T-helper 1 cell treated with Interleukin-12 subunit alpha and Interleukin-12 subunit beta and Interleukin-4 antibody, amounts not matched to agents 30 μg/mL and 1 μg/mL, for 36 hours (primary cell): ENCODE measurements at regions not wholly inside any gene's neighbourhood (a gene's known extent, or its start where the extent isn't known, plus 50 kb on each side); places are given as distances from the start of the nearest gene placed in this dataset.
"Not testable (repeated sequence)": the region's sequence is repeated elsewhere in the genome, so short reads cannot be mapped to it uniquely, and the experiment has no call there.

Source experiments
- H3K27ac Mint-ChIP-seq: one replicate; pipeline ENCODE4 v1.8.0; 2021; ENCODE audit warnings: mild to moderate bottlenecking, mixed read lengths
- H3K27me3 Mint-ChIP-seq: one replicate; pipeline ENCODE4 v1.8.0; 2021; ENCODE audit warnings: low read depth, mixed read lengths
- H3K36me3 Mint-ChIP-seq: one replicate; pipeline ENCODE4 v1.8.0; 2021; ENCODE audit warnings: low read depth, mixed read lengths
- H3K4me1 Mint-ChIP-seq: one replicate; pipeline ENCODE4 v1.8.0; 2021; ENCODE audit warnings: low read depth, mixed read lengths
- H3K4me3 Mint-ChIP-seq: one replicate; pipeline ENCODE4 v1.8.0; 2021; ENCODE audit warnings: mild to moderate bottlenecking, moderate library complexity, mixed read lengths
- H3K9me3 Mint-ChIP-seq: one replicate; pipeline ENCODE4 v1.8.0; 2021; ENCODE audit warnings: mixed read lengths

DNA sequence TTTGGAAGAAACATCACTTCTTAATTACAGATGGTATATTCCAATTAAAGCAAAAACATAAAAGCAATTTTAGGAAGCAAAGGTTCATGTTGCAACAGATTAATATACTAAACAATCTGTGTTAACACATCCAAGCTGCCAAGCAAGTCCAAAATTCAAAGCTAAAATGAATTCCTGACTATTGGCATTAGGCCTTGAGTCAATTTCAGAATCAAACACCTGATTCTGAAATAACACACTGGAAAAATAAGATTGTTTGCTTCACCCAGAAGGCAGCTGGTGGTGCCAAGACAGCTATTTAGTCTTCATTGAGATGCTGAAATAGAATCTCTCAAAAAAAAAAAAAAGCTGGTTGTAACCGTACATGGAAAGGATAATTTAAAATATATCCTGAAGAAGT, 465.6 kb downstream of the SOCS6 start:
- Mint-ChIP-seq H3K27ac (no peak overlapping the region), H3K4me1 (no peaks in the 10 kb centered on the region), H3K36me3 (no peaks in the 10 kb centered on the region), H3K4me3 (no peak overlapping the region), H3K27me3 (no peaks in the 10 kb centered on the region), H3K9me3 (peaks cover 22% of the 10 kb centered on the region)

- Mint-ChIP-seq H3K27me3 (no peaks in the 10 kb centered on the region), H3K9me3 (peaks cover 5% of the 10 kb centered on the region), H3K36me3 (no peaks in the 10 kb centered on the region), H3K4me3 (no peak overlapping the region), H3K4me1 (no peaks in the 10 kb centered on the region), H3K27ac (no peak overlapping the region)
These were observed 444.1 kb downstream of the SOCS6 start for GRCh38 chr18:70732916-70733315.

DNA sequence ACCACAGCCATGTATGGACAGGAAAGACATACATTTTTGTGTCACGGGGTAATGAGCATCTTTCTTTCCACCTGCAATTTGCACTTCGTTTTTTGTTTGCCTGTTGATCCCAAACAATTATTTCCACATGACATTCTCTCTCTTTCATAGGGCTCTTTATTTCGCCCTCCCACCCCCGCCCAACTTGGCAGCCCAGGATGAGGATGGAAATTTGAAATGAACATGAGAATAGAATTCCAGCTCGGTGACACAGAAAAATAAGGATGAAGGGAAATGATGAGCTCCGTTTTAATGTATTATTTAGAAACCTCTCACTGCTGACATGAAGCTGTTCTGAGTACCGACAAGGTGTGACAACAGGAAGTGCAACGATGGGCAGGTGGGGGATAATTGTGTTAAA, 443.3 kb downstream of the SOCS6 start:
- Mint-ChIP-seq H3K4me3 (no peak overlapping the region), H3K36me3 (no peaks in the 10 kb centered on the region), H3K27me3 (no peaks in the 10 kb centered on the region), H3K9me3 (peaks cover 5% of the 10 kb centered on the region), H3K4me1 (no peaks in the 10 kb centered on the region), H3K27ac (no peak overlapping the region)

- Mint-ChIP-seq H3K27me3 (no peaks in the 10 kb centered on the region), H3K4me3 (no peak overlapping the region), H3K4me1 (no peaks in the 10 kb centered on the region), H3K36me3 (no peaks in the 10 kb centered on the region), H3K9me3 (peaks cover 18% of the 10 kb centered on the region), H3K27ac (no peak overlapping the region)
These were observed 431.8 kb downstream of the SOCS6 start for GRCh38 chr18:70720607-70721006.

DNA sequence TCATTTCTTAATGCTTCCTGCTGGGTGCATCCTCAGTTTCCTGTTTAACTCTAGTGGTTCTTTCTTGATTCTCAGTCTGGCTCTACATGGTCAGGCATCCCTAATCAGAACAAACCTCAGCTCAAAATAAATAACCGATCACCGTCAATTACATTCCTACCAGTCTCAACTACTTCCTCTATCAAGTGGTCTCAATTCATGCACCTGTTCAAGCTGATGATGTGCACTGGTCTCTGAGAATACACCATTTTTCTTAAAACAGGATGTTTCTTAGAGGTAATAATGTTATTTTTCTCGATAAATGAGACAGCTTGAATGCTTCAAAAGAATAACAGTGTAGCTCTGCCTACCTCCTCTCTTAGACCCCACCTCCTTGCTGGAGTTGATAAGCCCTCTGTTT, 420.9 kb downstream of the SOCS6 start:
- no peak overlapping the region for H3K27ac Mint-ChIP-seq

GRCh38 chr18:70709144-70709543, 420.3 kb downstream of the SOCS6 start:
- no peaks in the 10 kb centered on the region for H3K27me3 Mint-ChIP-seq
- H3K9me3 Mint-ChIP-seq = peaks cover 17% of the 10 kb centered on the region
- no peaks in the 10 kb centered on the region for H3K4me1 Mint-ChIP-seq
- H3K27ac Mint-ChIP-seq = no peak overlapping the region
- no peak overlapping the region for H3K4me3 Mint-ChIP-seq
- H3K36me3 Mint-ChIP-seq = no peaks in the 10 kb centered on the region

More for the DNA sequence above, 420.9 kb downstream of the SOCS6 start:
- Mint-ChIP-seq H3K4me1 (no peaks in the 10 kb centered on the region), H3K36me3 (no peaks in the 10 kb centered on the region), H3K27me3 (no peaks in the 10 kb centered on the region), H3K9me3 (peaks cover 19% of the 10 kb centered on the region), H3K4me3 (no peak overlapping the region)

- Mint-ChIP-seq H3K4me3 (no peak overlapping the region), H3K27me3 (no peaks in the 10 kb centered on the region), H3K4me1 (no peaks in the 10 kb centered on the region), H3K9me3 (peaks cover 4% of the 10 kb centered on the region), H3K27ac (no peak overlapping the region), H3K36me3 (no peaks in the 10 kb centered on the region)
These were observed 417.1 kb downstream of the SOCS6 start for GRCh38 chr18:70705831-70706416.

DNA sequence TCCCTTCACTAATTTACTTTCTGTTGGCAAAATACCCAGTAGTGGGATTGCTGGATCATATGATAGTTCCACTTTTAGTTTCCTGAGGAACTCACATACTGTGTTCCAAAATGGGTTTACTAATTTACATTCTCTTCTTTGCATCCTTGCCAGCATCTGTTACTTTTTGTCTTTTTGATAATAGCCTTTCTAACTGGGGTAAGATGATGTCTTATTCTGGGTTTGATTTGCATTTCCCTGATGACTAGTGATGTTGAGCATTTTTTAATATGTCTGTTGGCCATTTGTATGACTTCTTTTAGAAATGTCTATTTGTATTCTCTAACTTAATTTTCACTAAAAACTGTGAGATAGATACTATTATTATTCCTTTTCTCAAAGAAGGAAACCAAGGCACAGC, 411.7 kb downstream of the SOCS6 start:
- Mint-ChIP-seq H3K36me3 (no peaks in the 10 kb centered on the region), H3K4me3 (no peak overlapping the region)

GRCh38 chr18:70698574-70698973, 409.7 kb downstream of the SOCS6 start:
- H3K4me1 Mint-ChIP-seq = no peaks in the 10 kb centered on the region
- no peak overlapping the region for H3K4me3 Mint-ChIP-seq
- H3K9me3 Mint-ChIP-seq = peaks cover 24% of the 10 kb centered on the region
- no peaks in the 10 kb centered on the region for H3K36me3 Mint-ChIP-seq
- H3K27me3 Mint-ChIP-seq = no peaks in the 10 kb centered on the region
- H3K27ac Mint-ChIP-seq = no peak overlapping the region

More for the DNA sequence above, 411.7 kb downstream of the SOCS6 start:
- H3K9me3 Mint-ChIP-seq = peaks cover 24% of the 10 kb centered on the region
- H3K27ac Mint-ChIP-seq = no peak overlapping the region
- no peaks in the 10 kb centered on the region for H3K4me1 Mint-ChIP-seq
- H3K27me3 Mint-ChIP-seq = no peaks in the 10 kb centered on the region

DNA sequence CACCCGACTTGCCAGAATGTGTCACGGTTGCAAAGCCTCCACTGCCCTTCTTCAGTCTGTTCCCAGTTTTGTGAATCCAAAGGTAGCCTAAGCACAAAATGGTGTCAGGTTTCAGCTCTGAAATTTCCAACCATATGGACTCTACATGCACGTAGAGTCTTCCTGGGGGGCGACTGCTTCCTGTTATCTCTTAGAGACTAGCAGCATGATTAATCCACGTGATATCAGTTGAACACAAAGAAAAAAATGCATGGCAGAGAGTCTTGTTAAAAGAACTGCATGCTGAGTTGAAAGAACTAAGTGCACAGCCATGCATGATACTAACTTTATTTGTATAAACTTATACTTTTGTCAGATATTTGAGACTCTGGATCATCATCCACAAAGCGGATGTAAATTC, 404.4 kb downstream of the SOCS6 start:
- H3K9me3 Mint-ChIP-seq = peaks cover 10% of the 10 kb centered on the region
- H3K4me1 Mint-ChIP-seq = no peaks in the 10 kb centered on the region
- H3K27me3 Mint-ChIP-seq = no peaks in the 10 kb centered on the region
- no peaks in the 10 kb centered on the region for H3K36me3 Mint-ChIP-seq
- H3K27ac Mint-ChIP-seq = no peak overlapping the region
- no peak overlapping the region for H3K4me3 Mint-ChIP-seq

- H3K4me1 Mint-ChIP-seq, H3K27ac Mint-ChIP-seq: not testable (repeated sequence)
These were observed 400.9 kb downstream of the SOCS6 start for GRCh38 chr18:70689765-70690164.

GRCh38 chr18:70688286-70688685, 399.4 kb downstream of the SOCS6 start:
- Mint-ChIP-seq H3K36me3 (no peaks in the 10 kb centered on the region), H3K4me3 (no peak overlapping the region), H3K4me1 (peaks cover 1% of the 10 kb centered on the region), H3K27me3 (no peaks in the 10 kb centered on the region), H3K9me3 (no peaks in the 10 kb centered on the region), H3K27ac (no peak overlapping the region)

More at GRCh38 chr18:70689765-70690164, 400.9 kb downstream of the SOCS6 start:
- not testable (repeated sequence) for H3K27me3 Mint-ChIP-seq, H3K4me3 Mint-ChIP-seq, H3K36me3 Mint-ChIP-seq, H3K9me3 Mint-ChIP-seq

DNA sequence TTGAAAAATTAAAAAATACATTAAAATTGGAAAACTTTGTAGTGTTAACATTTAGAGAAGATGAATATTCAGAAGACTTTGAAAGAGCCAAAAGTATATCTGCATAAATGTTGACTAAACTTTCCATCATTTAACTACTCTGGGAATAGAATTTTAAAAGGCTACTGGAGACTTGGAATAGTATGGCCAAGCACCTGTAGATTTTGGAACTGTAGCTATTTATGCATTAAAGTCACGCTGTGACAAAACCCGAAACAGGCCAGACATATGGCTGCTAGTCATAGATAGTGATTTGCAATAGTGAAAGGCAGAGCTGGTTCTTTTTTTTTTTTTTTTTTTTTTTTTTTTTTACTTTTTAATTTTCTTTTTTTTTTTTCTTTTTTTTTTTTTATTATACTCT, 396.0 kb downstream of the SOCS6 start:
- no peaks in the 10 kb centered on the region for H3K36me3 Mint-ChIP-seq
- H3K27me3 Mint-ChIP-seq = no peaks in the 10 kb centered on the region
- H3K27ac Mint-ChIP-seq = no peak overlapping the region
- H3K4me3 Mint-ChIP-seq = no peak overlapping the region
- peaks cover 6% of the 10 kb centered on the region for H3K4me1 Mint-ChIP-seq
- H3K9me3 Mint-ChIP-seq = peaks cover 3% of the 10 kb centered on the region

DNA sequence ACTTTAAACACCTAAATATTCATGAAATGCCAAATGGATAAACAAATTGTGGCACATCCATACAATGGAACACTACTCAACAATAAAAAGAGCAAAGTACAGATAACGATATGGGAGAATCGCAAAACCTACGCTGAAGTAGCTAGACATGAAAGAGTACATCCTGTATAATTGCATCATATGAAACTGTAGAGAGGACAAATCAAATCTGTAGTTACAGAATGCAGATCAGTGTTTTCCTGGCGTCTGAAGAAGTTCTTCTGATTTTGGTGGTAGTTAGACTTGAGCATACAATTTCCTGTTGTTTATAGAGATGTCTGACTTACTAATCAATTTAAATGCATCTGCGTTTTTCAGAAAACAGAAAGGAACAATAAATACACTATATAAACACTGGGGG, 394.4 kb downstream of the SOCS6 start:
- Mint-ChIP-seq H3K27me3 (no peaks in the 10 kb centered on the region), H3K9me3 (peaks cover 3% of the 10 kb centered on the region), H3K4me3 (no peak overlapping the region), H3K27ac (no peak overlapping the region), H3K36me3 (no peaks in the 10 kb centered on the region), H3K4me1 (peaks cover 6% of the 10 kb centered on the region)

DNA sequence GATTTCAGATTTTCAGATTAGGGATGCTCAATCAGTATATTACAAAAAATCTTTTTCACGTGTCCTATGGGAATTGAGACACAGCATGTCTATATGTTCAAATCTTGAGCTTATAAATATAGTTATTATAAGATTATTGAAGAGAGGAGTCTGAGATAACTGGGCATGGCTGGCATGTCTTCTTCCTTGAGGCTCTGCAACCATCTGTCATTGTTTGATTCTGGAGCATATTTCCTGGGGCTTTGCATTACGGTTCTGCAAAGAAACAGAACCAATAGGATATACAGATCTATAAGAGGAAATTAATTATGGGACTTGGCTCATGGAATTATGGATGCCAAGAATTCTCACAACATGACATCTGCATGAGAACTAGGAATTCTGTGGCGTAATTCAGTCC, 386.1 kb downstream of the SOCS6 start:
- peaks cover 1% of the 10 kb centered on the region for H3K36me3 Mint-ChIP-seq
- H3K4me1 Mint-ChIP-seq = peaks cover 6% of the 10 kb centered on the region
- peaks cover 9% of the 10 kb centered on the region for H3K9me3 Mint-ChIP-seq
- H3K4me3 Mint-ChIP-seq = no peak overlapping the region
- no peak overlapping the region for H3K27ac Mint-ChIP-seq
- no peaks in the 10 kb centered on the region for H3K27me3 Mint-ChIP-seq

DNA sequence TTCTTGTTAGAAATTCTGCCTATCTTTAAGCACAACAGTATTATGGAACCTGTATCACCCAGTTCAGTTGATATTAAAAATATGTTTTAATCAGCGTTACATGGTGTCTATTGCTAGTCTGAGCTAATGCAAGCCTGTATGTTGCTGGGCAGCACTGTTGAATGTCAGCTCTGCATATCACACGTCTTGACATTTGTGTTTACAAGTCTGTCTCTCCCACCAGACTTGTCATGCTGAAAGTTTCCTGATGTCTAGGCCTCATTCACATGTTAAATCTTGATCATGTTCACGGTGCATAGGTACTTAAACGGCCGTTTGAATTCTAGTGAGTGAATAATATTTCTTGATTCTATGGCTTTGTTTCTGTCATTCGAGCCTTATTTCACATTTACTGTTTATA, 385.0 kb downstream of the SOCS6 start:
- Mint-ChIP-seq H3K27ac (no peak overlapping the region), H3K27me3 (no peaks in the 10 kb centered on the region), H3K9me3 (peaks cover 13% of the 10 kb centered on the region), H3K36me3 (peaks cover 1% of the 10 kb centered on the region), H3K4me1 (peaks cover 6% of the 10 kb centered on the region), H3K4me3 (no peak overlapping the region)
